ENCODE measurements at regions not wholly inside any gene's neighbourhood (a gene's known extent, or its start where the extent isn't known, plus 50 kb on each side); places are given as distances from the start of the nearest gene placed in this dataset.

DNA sequence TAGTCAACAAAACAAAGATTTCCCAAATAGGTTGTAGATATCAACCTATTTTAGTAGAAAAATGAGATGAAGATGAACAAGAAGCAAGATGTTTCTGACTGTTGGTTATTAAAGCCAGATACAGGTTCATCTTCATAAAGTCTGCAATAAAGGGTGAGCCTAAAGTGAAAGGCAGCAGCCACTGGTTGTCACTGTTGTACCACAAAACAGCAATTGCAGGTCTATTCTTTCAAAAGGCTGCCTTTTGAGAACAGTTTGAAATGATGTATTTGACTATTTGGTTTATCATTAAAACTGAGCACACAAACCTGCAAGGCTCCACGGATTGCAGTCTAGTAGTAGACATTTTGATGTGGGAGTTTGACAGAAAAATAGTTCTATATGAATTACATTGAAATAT, 543.4 kb downstream of the GBE1 start:
- in situ Hi-C loops (cut with MboI) = no loop called here
- H2AFZ ChIP-seq = no peak overlapping the region
- 4 to 11% methylated on average over 1 of the region's 1 CpG for WGBS, 2 experiments (ENCODE audit: low coverage in 1 of 2, low lambda C conversion rate in 2 of 2, missing lambda C conversion rate in 2 of 2)
- peak; percentile 53 for DNase-seq
- H3K36me3 ChIP-seq (ENCODE audit: low read depth) = no peaks in the 10 kb centered on the region
- no peaks in the 10 kb centered on the region for H3K27me3 ChIP-seq (replicated peaks; ENCODE audit: insufficient read depth)
- H3K4me3 ChIP-seq = no peak overlapping the region
- H3K27ac ChIP-seq = no peak overlapping the region
- H3K79me2 ChIP-seq (ENCODE audit: insufficient read depth) = no peaks in the 10 kb centered on the region
- H3K9me3 ChIP-seq (ENCODE audit: low read depth) = no peaks in the 10 kb centered on the region
- H3K9me2 ChIP-seq (ENCODE audit: insufficient read depth) = no peaks in the 10 kb centered on the region
- no peak overlapping the region for H3K9ac ChIP-seq
- peaks cover 15% of the 10 kb centered on the region for H3F3A ChIP-seq (ENCODE audit: insufficient read depth)
- no peak overlapping the region for H3K4me2 ChIP-seq (ENCODE audit: unreplicated experiment)
- no peaks in the 10 kb centered on the region for H4K20me1 ChIP-seq (ENCODE audit: insufficient read depth)
- H3K4me1 ChIP-seq (ENCODE audit: insufficient read depth) = peaks cover 32% of the 10 kb centered on the region
- TF ChIP-seq EZH2 (IDR thresholded peaks at IDR 0.05; ENCODE audit: insufficient read depth, poor library complexity, severe bottlenecking) (no peak), EZH2phosphoT487 (IDR thresholded peaks at IDR 0.05; ENCODE audit: insufficient read depth, low read depth) (no peak)

DNA sequence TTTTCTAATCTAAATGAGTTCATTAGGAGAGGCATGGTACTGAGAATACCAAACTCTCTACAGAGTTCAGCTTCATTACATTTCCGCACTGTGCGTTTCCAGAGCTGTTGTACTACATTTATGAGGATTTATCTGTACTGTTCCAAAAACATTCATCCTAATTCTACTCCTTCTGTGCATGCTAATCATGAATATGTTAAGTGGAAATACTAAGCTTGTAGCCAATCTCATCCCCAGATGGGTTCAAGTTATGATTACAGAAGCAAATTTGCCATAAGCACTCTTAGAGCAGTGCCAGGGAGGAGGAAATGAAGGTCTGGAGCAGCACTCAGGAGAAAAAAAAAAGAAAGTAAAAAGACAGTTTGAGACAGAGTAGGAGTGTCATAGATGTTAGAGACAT, 544.3 kb downstream of the GBE1 start:
- Histone ChIP-seq H3F3A (ENCODE audit: insufficient read depth) (peaks cover 15% of the 10 kb centered on the region), H3K9me3 (ENCODE audit: low read depth) (no peaks in the 10 kb centered on the region), H3K9ac (no peak overlapping the region), H3K9me2 (ENCODE audit: insufficient read depth) (no peaks in the 10 kb centered on the region), H3K4me2 (ENCODE audit: unreplicated experiment) (no peak overlapping the region), H2AFZ (no peak overlapping the region), H3K36me3 (ENCODE audit: low read depth) (no peaks in the 10 kb centered on the region), H3K79me2 (ENCODE audit: insufficient read depth) (no peaks in the 10 kb centered on the region), H3K4me3 (no peak overlapping the region), H3K27ac (no peak overlapping the region), H3K4me1 (ENCODE audit: insufficient read depth) (peaks cover 32% of the 10 kb centered on the region), H4K20me1 (ENCODE audit: insufficient read depth) (no peaks in the 10 kb centered on the region), H3K27me3 (replicated peaks; ENCODE audit: insufficient read depth) (no peaks in the 10 kb centered on the region)
- TF ChIP-seq EZH2phosphoT487 (IDR thresholded peaks at IDR 0.05; ENCODE audit: insufficient read depth, low read depth) (no peak), EZH2 (IDR thresholded peaks at IDR 0.05; ENCODE audit: insufficient read depth, poor library complexity, severe bottlenecking) (no peak)
- WGBS, 2 experiments (ENCODE audit: low coverage in 1 of 2, low lambda C conversion rate in 2 of 2, missing lambda C conversion rate in 2 of 2) = 94 to 100% methylated on average over 2 of the region's 2 CpGs
- in situ Hi-C loops (cut with MboI) = no loop called here
- DNase-seq = no peak

DNA sequence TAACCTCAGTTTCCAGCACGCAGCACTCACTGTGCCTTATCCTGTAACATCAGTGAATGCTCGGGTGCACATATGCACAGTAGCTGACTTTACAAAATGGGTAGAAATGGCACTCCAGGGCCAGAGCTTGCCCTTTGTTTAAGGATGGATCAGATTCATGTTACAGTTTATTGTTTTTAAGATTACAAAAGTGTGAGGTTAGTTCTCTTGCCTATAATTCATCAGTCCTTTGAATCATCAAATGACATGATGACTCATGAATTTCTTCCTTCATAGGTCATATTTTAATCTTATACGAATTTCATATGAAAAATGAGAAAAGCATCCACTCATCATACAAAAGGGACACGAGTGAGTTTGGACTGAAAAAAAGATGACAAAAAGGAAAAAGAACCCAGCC, 545.3 kb downstream of the GBE1 start:
- no peaks in the 10 kb centered on the region for H3K36me3 ChIP-seq (ENCODE audit: low read depth)
- no peaks in the 10 kb centered on the region for H4K20me1 ChIP-seq (ENCODE audit: insufficient read depth)
- no peak overlapping the region for H2AFZ ChIP-seq
- peak overlapping the region; percentile 56 for H3K4me2 ChIP-seq (ENCODE audit: unreplicated experiment)
- WGBS, 2 experiments (ENCODE audit: low coverage in 1 of 2, low lambda C conversion rate in 2 of 2, missing lambda C conversion rate in 2 of 2) = 21 to 26% methylated on average over 4 of the region's 4 CpGs
- H3K27me3 ChIP-seq (replicated peaks; ENCODE audit: insufficient read depth) = no peaks in the 10 kb centered on the region
- H3K9me2 ChIP-seq (ENCODE audit: insufficient read depth) = no peaks in the 10 kb centered on the region
- H3K9ac ChIP-seq = no peak overlapping the region
- TF ChIP-seq EZH2phosphoT487 (IDR thresholded peaks at IDR 0.05; ENCODE audit: insufficient read depth, low read depth) (no peak), EZH2 (IDR thresholded peaks at IDR 0.05; ENCODE audit: insufficient read depth, poor library complexity, severe bottlenecking) (no peak)
- H3F3A ChIP-seq (ENCODE audit: insufficient read depth) = peaks cover 15% of the 10 kb centered on the region
- peak; percentile 70 for DNase-seq
- peaks cover 32% of the 10 kb centered on the region for H3K4me1 ChIP-seq (ENCODE audit: insufficient read depth)
- H3K4me3 ChIP-seq = no peak overlapping the region
- H3K79me2 ChIP-seq (ENCODE audit: insufficient read depth) = no peaks in the 10 kb centered on the region
- in situ Hi-C loops (cut with MboI) = no loop called here
- H3K27ac ChIP-seq = no peak overlapping the region
- no peaks in the 10 kb centered on the region for H3K9me3 ChIP-seq (ENCODE audit: low read depth)

DNA sequence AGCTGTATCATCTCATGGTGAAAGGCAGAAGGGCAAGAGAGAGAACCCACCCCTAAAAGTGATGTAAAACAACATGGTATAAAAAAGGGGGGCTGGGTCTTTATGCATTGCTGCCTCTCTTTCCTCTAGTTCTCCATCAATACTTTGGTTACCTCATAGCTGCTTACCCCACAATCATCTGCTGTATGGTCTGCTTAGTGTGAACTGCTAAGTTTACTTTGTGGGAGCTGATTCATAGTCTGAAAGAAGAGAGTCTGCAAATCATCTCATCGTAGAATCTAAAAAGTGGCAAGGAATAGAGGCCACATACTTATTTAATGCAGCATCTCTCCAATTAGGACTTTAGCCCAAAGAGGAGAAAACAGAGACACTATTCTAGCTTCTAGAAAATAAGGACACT, 546.8 kb downstream of the GBE1 start:
- 13 to 27% methylated on average over 1 of the region's 1 CpG for WGBS, 2 experiments (ENCODE audit: low coverage in 1 of 2, low lambda C conversion rate in 2 of 2, missing lambda C conversion rate in 2 of 2)
- no peak for TF ChIP-seq EZH2 (IDR thresholded peaks at IDR 0.05; ENCODE audit: insufficient read depth, poor library complexity, severe bottlenecking)
- Histone ChIP-seq H3K9me2 (ENCODE audit: insufficient read depth) (no peaks in the 10 kb centered on the region), H4K20me1 (ENCODE audit: insufficient read depth) (no peaks in the 10 kb centered on the region), H3K9me3 (ENCODE audit: low read depth) (no peaks in the 10 kb centered on the region), H3K9ac (no peak overlapping the region), H3K4me1 (ENCODE audit: insufficient read depth) (peaks cover 32% of the 10 kb centered on the region), H2AFZ (no peak overlapping the region), H3K4me3 (no peak overlapping the region), H3K36me3 (ENCODE audit: low read depth) (no peaks in the 10 kb centered on the region), H3K27ac (no peak overlapping the region), H3K27me3 (replicated peaks; ENCODE audit: insufficient read depth) (no peaks in the 10 kb centered on the region), H3K4me2 (ENCODE audit: unreplicated experiment) (no peak overlapping the region), H3K79me2 (ENCODE audit: insufficient read depth) (no peaks in the 10 kb centered on the region), H3F3A (ENCODE audit: insufficient read depth) (peaks cover 15% of the 10 kb centered on the region)
- DNase-seq = peak; percentile 53
- in situ Hi-C loops (cut with MboI) = no loop called here

DNA sequence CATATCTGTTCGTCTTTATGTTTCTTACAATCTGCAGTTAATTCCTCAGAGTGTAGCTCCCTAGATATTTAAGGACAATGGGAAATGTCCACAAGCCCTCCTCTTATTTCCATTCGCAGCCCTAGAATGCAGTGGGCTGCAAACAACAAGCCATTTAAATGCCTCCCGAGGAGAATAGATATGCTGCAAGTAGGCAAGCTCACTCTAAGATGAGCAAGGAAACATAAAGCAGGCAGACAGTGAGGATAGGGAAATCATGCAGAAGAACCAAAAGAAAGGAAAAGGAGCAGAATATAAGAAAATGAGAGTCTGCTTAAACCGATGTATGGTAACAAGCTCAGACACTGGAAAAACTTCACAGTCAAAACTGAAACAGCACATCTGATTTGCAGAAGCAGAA, 561.9 kb downstream of the GBE1 start:
- no peaks in the 10 kb centered on the region for H4K20me1 ChIP-seq (ENCODE audit: insufficient read depth)
- H3K27ac ChIP-seq = no peak overlapping the region
- 6 to 7% methylated on average over 4 of the region's 4 CpGs for WGBS, 2 experiments (ENCODE audit: low coverage in 1 of 2, low lambda C conversion rate in 2 of 2, missing lambda C conversion rate in 2 of 2)
- no peaks in the 10 kb centered on the region for H3K9me3 ChIP-seq (ENCODE audit: low read depth)
- no peaks in the 10 kb centered on the region for H3K27me3 ChIP-seq (replicated peaks; ENCODE audit: insufficient read depth)
- in situ Hi-C loops (cut with MboI) = no loop called here
- no peaks in the 10 kb centered on the region for H3K79me2 ChIP-seq (ENCODE audit: insufficient read depth)
- no peak overlapping the region for H3K9ac ChIP-seq
- no peaks in the 10 kb centered on the region for H3F3A ChIP-seq (ENCODE audit: insufficient read depth)
- peak overlapping the region; percentile 29 for H3K4me2 ChIP-seq (ENCODE audit: unreplicated experiment)
- 0 out of 2 replicates have a peak, but pooled peaks cover 5% of the 10 kb centered on the region for H3K4me1 ChIP-seq (ENCODE audit: insufficient read depth)
- no peak for TF ChIP-seq EZH2 (IDR thresholded peaks at IDR 0.05; ENCODE audit: insufficient read depth, poor library complexity, severe bottlenecking)
- no peak for TF ChIP-seq EZH2phosphoT487 (IDR thresholded peaks at IDR 0.05; ENCODE audit: insufficient read depth, low read depth)
- no peak overlapping the region for H3K4me3 ChIP-seq
- DNase-seq = no peak
- H3K9me2 ChIP-seq (ENCODE audit: insufficient read depth) = no peaks in the 10 kb centered on the region
- H3K36me3 ChIP-seq (ENCODE audit: low read depth) = no peaks in the 10 kb centered on the region
- H2AFZ ChIP-seq = peak overlapping the region; percentile 36
